Mesendoderm (in vitro differentiated cells): ENCODE measurements at regions not wholly inside any gene's neighbourhood (a gene's known extent, or its start where the extent isn't known, plus 50 kb on each side); places are given as distances from the start of the nearest gene placed in this dataset.

ENCODE experiments used
- DNase-seq: peaks from one replicate; pipeline ENCODE4 v3.0.0; 2013
- H2AK5ac ChIP-seq: 2 replicates; pipeline ENCODE4 v1.6.1; 2013; ENCODE audit warnings: low read length, inconsistent platforms
- H2BK120ac ChIP-seq: 2 replicates; pipeline ENCODE4 v1.6.1; 2013; ENCODE audit warnings: low read depth, mild to moderate bottlenecking, low read length, moderate library complexity, mixed read lengths
- H2BK15ac ChIP-seq: replicated peaks from 2 replicates; pipeline ENCODE4 v1.6.1; 2013; ENCODE audit warnings: low read depth, mild to moderate bottlenecking, moderate library complexity
- H2BK5ac ChIP-seq: 2 replicates; pipeline ENCODE4 v1.6.1; 2013; ENCODE audit warnings: low read length, inconsistent platforms
- H3K18ac ChIP-seq: 2 replicates; pipeline ENCODE4 v1.6.1; 2013; ENCODE audit warnings: mild to moderate bottlenecking, low read length, mixed read lengths
- H3K23ac ChIP-seq: one replicate; pipeline ENCODE4 v1.6.1; 2013; ENCODE audit warnings: low read length
- H3K27ac ChIP-seq: 2 replicates; pipeline ENCODE4 v1.5.1; 2013; ENCODE audit warnings: low read depth, mild to moderate bottlenecking, inconsistent platforms, low read length, moderate library complexity
- H3K27me3 ChIP-seq: 2 replicates; pipeline ENCODE4 v1.6.1; 2013; ENCODE audit warnings: low read length, control low read depth, mild to moderate bottlenecking, inconsistent platforms; ENCODE audit not compliant: insufficient read depth, poor library complexity
- H3K36me3 ChIP-seq: 2 replicates; pipeline ENCODE4 v1.6.1; 2013; ENCODE audit warnings: low read length, inconsistent platforms; ENCODE audit not compliant: control insufficient read depth, insufficient read depth
- H3K4ac ChIP-seq: one replicate; pipeline ENCODE4 v1.6.1; 2013; ENCODE audit warnings: low read depth, mild to moderate bottlenecking, low read length, moderate library complexity
- H3K4me1 ChIP-seq: 2 replicates; pipeline ENCODE4 v1.6.1; 2013; ENCODE audit warnings: low read depth, low read length, inconsistent platforms; ENCODE audit not compliant: control insufficient read depth
- H3K4me2 ChIP-seq: 2 replicates; pipeline ENCODE4 v1.6.1; 2013; ENCODE audit warnings: low read length
- H3K4me3 ChIP-seq: 2 replicates; pipeline ENCODE4 v1.5.1; 2013; ENCODE audit warnings: mild to moderate bottlenecking, low read length
- H3K56ac ChIP-seq: one replicate; pipeline ENCODE4 v1.6.1; 2013; ENCODE audit warnings: low read length
- H3K79me1 ChIP-seq: 2 replicates; pipeline ENCODE4 v1.6.1; 2013; ENCODE audit warnings: low read length, inconsistent platforms
- H3K79me2 ChIP-seq: 2 replicates; pipeline ENCODE4 v1.6.1; 2013; ENCODE audit warnings: mild to moderate bottlenecking, low read length; ENCODE audit not compliant: control insufficient read depth, insufficient read depth
- H3K9ac ChIP-seq: 2 replicates; pipeline ENCODE4 v1.6.1; 2013; ENCODE audit warnings: low read length, inconsistent platforms
- H4K5ac ChIP-seq: one replicate; pipeline ENCODE4 v1.6.1; 2013; ENCODE audit warnings: low read length
- H4K8ac ChIP-seq: one replicate; pipeline ENCODE4 v1.6.1; 2013; ENCODE audit warnings: low read depth, mild to moderate bottlenecking, control low read depth, low read length, moderate library complexity
- WGBS: extraction: QIAGEN DNeasy Blood & Tissue Kit; methylation state at CpG from one replicate; pipeline ENCODE4 v1.1.7; 2013; ENCODE audit warnings: low lambda C conversion rate, missing lambda C conversion rate; ENCODE audit not compliant: insufficient coverage; ENCODE audit errors: extremely low coverage; 5-methylcytosine and 5-hydroxymethylcytosine counted together

- Histone ChIP-seq H3K36me3 (no peaks in the 10 kb centered on the region), H3K23ac (no peak overlapping the region), H4K8ac (no peak overlapping the region), H3K4ac (no peak overlapping the region), H3K27me3 (no peaks in the 10 kb centered on the region), H3K27ac (no peak overlapping the region), H3K79me2 (no peaks in the 10 kb centered on the region), H3K79me1 (no peaks in the 10 kb centered on the region), H3K4me2 (no peak overlapping the region), H2BK15ac (no peak overlapping the region), H3K4me3 (no peak overlapping the region), H2AK5ac (no peak overlapping the region), H2BK5ac (no peak overlapping the region), H4K5ac (no peak overlapping the region), H3K18ac (no peak overlapping the region), H3K4me1 (no peaks in the 10 kb centered on the region), H2BK120ac (no peak overlapping the region), H3K9ac (no peak overlapping the region), H3K56ac (no peak overlapping the region)
- DNase-seq = no peak
- no CpG with 5 or more reads among the region's 4 CpGs for WGBS
These were observed 296.4 kb upstream of the STS start for GRCh38 chrX:6851140-6851539.

- Histone ChIP-seq H3K27ac (no peak overlapping the region), H4K8ac (no peak overlapping the region), H3K79me2 (no peaks in the 10 kb centered on the region), H2AK5ac (no peak overlapping the region), H2BK120ac (no peak overlapping the region), H3K27me3 (no peaks in the 10 kb centered on the region), H4K5ac (no peak overlapping the region), H3K56ac (no peak overlapping the region), H3K23ac (no peak overlapping the region), H3K4me1 (no peaks in the 10 kb centered on the region), H3K36me3 (no peaks in the 10 kb centered on the region), H3K4me2 (no peak overlapping the region), H2BK15ac (no peak overlapping the region), H3K4me3 (no peak overlapping the region), H3K79me1 (no peaks in the 10 kb centered on the region), H3K18ac (no peak overlapping the region), H3K4ac (no peak overlapping the region), H3K9ac (no peak overlapping the region), H2BK5ac (no peak overlapping the region)
- peak; percentile 16 for DNase-seq
- whole genome bisulfite sequencing = no CpG with 5 or more reads among the region's 6 CpGs
These were observed 297.6 kb upstream of the STS start for GRCh38 chrX:6849716-6850414.

- Histone ChIP-seq H3K23ac (no peak overlapping the region), H2BK5ac (no peak overlapping the region), H3K9ac (no peak overlapping the region), H3K56ac (no peak overlapping the region), H2BK15ac (no peak overlapping the region), H3K36me3 (no peaks in the 10 kb centered on the region), H2BK120ac (no peak overlapping the region), H4K5ac (no peak overlapping the region), H3K4me3 (no peak overlapping the region), H4K8ac (no peak overlapping the region), H3K27ac (no peak overlapping the region), H3K79me2 (no peaks in the 10 kb centered on the region), H3K4me2 (no peak overlapping the region), H3K27me3 (no peaks in the 10 kb centered on the region), H3K79me1 (no peaks in the 10 kb centered on the region), H3K4me1 (no peaks in the 10 kb centered on the region), H3K18ac (no peak overlapping the region), H3K4ac (no peak overlapping the region), H2AK5ac (no peak overlapping the region)
- no CpG with 5 or more reads among the region's 2 CpGs for WGBS
- DNase-seq = no peak
These were observed 297.7 kb upstream of the VCX3A start for GRCh38 chrX:6832619-6833018.

GRCh38 chrX:6826856-6827255 is 291.9 kb upstream of the VCX3A start:
- Histone ChIP-seq H3K4ac (no peak overlapping the region), H3K4me2 (no peak overlapping the region), H3K4me1 (no peaks in the 10 kb centered on the region), H2BK15ac (no peak overlapping the region), H3K9ac (no peak overlapping the region), H2AK5ac (no peak overlapping the region), H3K79me2 (no peaks in the 10 kb centered on the region), H3K36me3 (no peaks in the 10 kb centered on the region), H4K5ac (no peak overlapping the region), H2BK120ac (no peak overlapping the region), H3K79me1 (no peaks in the 10 kb centered on the region), H3K4me3 (no peak overlapping the region), H3K27me3 (no peaks in the 10 kb centered on the region), H3K18ac (no peak overlapping the region), H3K27ac (no peak overlapping the region), H3K23ac (no peak overlapping the region), H4K8ac (no peak overlapping the region), H2BK5ac (no peak overlapping the region), H3K56ac (no peak overlapping the region)
- peak; percentile 71 for DNase-seq
- WGBS = no CpG with 5 or more reads among the region's 3 CpGs

DNA sequence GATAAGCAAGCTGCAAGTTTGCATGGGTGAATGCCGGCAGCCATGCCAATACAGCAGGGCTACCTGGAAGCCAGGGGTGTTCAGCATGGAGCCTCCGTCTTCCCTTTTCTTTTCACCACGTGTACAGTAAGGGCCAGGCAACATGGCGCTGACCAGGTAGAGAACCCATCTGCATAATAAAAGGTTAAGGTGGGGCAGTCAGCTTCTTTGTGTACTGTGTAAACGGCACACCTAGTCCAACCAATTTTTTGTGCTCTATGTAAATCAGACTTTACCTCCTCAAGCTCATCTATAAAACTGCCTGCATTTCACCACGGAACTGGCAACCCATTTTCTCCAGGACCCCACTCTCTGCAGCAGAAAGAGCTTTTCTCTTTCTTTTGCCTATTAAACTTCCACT is 286.8 kb upstream of the VCX3A start:
- Histone ChIP-seq H3K18ac (no peak overlapping the region), H3K23ac (no peak overlapping the region), H3K4ac (no peak overlapping the region), H2BK5ac (no peak overlapping the region), H2BK15ac (no peak overlapping the region), H3K4me2 (no peak overlapping the region), H3K56ac (no peak overlapping the region), H3K27me3 (no peaks in the 10 kb centered on the region), H3K36me3 (no peaks in the 10 kb centered on the region), H3K4me3 (no peak overlapping the region), H4K5ac (no peak overlapping the region), H3K27ac (no peak overlapping the region), H2AK5ac (no peak overlapping the region), H3K79me2 (no peaks in the 10 kb centered on the region), H3K79me1 (no peaks in the 10 kb centered on the region), H4K8ac (no peak overlapping the region), H2BK120ac (no peak overlapping the region), H3K9ac (no peak overlapping the region), H3K4me1 (no peaks in the 10 kb centered on the region)
- no peak for DNase-seq
- WGBS = no CpG with 5 or more reads among the region's 6 CpGs

GRCh38 chrX:6813836-6814370 is 279.0 kb upstream of the VCX3A start:
- Histone ChIP-seq H3K18ac (no peak overlapping the region), H3K36me3 (no peaks in the 10 kb centered on the region), H2BK15ac (no peak overlapping the region), H3K23ac (no peak overlapping the region), H3K4me3 (no peak overlapping the region), H3K4me1 (no peaks in the 10 kb centered on the region), H2AK5ac (no peak overlapping the region), H3K4me2 (no peak overlapping the region), H3K79me2 (no peaks in the 10 kb centered on the region), H4K5ac (no peak overlapping the region), H3K27ac (no peak overlapping the region), H3K56ac (no peak overlapping the region), H4K8ac (no peak overlapping the region), H2BK5ac (no peak overlapping the region), H3K79me1 (no peaks in the 10 kb centered on the region), H2BK120ac (no peak overlapping the region), H3K9ac (no peak overlapping the region), H3K4ac (no peak overlapping the region), H3K27me3 (no peaks in the 10 kb centered on the region)
- no CpG with 5 or more reads among the region's 8 CpGs for WGBS
- peak; percentile 28 for DNase-seq
